Activated CD4-positive, alpha-beta T cell treated with anti-CD3 and anti-CD28 coated beads, Interleukin-2, amount 50 U/mL, for 16 hours (primary cell): ENCODE measurements at regions not wholly inside any gene's neighbourhood (a gene's known extent, or its start where the extent isn't known, plus 50 kb on each side); places are given as distances from the start of the nearest gene placed in this dataset.
"Not testable (repeated sequence)": the region's sequence is repeated elsewhere in the genome, so short reads cannot be mapped to it uniquely, and the experiment has no call there.

Experiments used
- DNase-seq: peaks from one replicate; pipeline ENCODE4 v3.0.0-alpha.2; 2020

DNA sequence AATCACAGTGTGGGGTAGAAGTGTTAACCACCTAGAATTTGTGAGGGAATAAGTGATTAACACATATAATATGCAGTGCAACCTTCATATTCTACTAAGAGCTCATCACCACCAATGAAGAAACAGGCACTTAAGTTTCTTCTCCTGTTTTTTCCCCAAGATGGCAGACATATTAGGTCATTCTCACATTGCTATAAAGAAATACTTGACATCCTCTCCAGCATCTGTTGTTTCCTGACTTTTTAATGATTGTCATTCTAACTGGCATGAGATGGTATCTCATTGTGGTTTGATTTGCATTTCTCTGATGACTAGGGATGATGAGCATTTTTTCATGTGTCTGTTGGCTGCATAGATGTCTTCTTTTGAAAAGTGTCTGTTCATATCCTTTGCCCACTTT is 301.5 kb upstream of the CLEC14A start:
- DNase-seq, result not testable (repeated sequence)

DNA sequence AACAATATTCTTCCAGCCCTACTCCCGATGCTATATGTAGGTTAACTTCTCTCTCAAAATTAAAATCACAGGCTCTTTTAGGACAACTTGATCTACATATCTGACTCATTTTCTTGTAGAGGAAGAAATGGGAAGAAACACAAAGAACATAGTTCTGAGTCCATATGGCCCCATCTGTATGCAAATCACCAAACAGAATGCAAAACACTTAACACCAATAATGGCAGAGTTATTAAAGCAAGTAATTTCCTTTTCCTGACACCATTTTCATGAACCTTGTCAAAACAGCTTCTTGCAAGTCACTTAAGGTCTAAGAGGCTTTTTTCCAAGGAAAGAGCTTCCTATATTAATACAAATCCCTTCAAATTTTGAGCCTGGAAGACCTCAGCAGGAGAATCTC is 300.4 kb upstream of the CLEC14A start:
- DNase-seq, result no peak

GRCh38 chr14:38554026-38554425 is 298.1 kb upstream of the CLEC14A start:
- no peak for DNase-seq

- DNase-seq, result no peak
Observed at GRCh38 chr14:38553586-38553985, 297.7 kb upstream of the CLEC14A start.

GRCh38 chr14:38549564-38549963 is 293.7 kb upstream of the CLEC14A start:
- DNase-seq, result no peak

DNA sequence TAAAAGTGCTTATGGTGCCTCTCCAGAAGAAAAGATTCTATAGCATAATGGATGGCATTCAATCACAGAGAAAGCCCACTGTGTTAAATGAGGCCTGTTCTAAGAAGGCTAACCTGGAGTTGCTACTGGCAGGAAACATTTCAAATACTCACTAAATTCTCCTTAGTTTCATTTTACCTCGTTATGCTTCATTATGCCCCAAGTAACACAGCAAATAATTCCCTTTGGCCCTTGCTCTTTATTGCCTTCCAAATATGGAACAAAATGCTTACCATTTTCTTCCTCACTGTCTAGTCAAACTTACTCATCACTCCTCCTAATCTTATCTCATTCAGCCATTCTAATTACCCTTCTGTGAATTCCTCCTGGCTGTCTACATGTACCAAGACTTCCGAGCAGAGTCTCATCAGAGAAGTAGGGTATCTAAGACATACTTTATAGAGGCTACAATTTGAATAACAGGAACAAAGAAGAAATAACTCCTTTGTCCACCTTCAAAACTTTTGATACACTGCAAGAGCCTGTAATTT is 292.1 kb upstream of the CLEC14A start:
- no peak for DNase-seq

DNA sequence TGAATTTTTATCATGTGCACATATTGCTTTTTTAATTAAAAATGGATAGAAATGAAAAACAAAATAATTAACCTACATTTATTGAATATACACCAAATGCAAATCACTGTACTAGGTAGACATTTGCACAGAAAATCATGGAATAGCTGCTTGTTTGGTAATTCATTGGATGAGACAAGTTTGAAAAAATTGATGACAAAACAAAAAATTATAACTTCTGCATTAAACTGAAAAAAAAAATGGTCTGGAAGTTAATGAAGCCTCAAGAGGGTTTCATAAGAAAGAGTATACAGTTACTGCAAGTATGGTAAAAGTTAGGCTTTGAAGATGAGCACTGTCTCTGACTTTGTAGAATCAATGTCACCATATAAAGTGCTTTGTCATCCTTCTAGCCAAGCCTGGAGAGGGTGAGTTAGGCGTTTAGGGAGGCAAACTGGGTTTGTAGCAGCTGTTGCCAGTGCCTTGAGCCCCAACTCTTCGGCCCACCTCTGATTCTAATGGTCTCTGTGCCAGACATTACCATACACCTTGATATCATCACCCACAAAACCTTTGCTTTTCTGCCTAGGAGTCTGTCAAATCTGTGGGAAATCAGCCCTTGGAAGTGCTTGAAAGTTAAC is 291.1 kb upstream of the CLEC14A start:
- no peak for DNase-seq

DNA sequence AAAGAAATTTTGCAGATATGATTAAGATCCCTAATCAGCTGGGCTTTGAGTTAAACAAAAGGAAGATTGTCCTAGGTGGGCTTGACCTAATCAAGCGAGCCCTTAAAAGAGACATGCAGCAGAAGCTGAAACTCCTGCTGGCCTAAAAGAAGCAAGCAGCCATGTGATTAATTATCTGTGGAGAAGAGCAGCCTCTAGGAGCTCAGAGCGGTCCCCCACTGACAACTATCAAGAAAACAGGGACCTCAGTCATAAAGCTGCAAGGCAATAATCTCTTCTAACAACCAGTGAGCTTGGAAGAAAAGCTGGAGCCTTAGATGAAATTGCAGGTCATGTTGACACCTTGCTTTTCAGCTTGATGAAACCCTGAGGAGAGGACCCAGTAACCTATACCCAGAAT is 288.9 kb upstream of the CLEC14A start:
- DNase-seq, result no peak

GRCh38 chr14:38543851-38544250 is 288.0 kb upstream of the CLEC14A start:
- not testable (repeated sequence) for DNase-seq

- DNase-seq, result not testable (repeated sequence)
Observed at GRCh38 chr14:38538053-38538452, 282.2 kb upstream of the CLEC14A start.

DNA sequence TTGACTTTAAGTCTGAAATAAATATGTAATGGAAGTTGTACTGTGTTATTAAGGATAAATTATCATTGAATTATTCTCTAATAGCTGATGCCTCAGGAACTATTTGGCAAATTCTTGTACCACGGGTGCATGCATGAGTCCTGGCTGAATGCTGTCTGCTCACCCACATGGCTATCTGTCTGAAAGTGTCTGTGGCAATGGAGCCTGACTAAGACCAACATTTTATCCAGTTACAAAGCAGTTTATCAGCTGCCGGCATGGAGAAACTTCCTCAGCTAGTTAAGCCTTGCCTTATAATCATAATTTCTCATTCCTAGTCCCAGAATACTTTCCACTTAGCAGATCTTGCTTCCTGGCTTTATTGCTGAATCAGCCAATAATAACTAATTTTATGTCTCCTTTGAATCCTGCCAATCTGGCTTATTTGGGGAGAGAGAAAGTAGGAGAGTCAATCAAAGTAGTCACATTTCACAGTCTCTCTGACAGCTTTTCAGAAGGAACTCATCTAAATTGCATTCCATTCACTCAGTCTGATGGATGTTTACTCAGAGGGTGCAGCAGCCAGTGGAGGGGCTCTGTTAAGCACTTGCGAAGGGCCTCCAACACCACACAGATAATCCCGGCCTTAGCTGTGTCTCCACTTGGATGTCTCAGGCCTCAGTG is 280.6 kb upstream of the CLEC14A start:
- DNase-seq, result no peak

DNA sequence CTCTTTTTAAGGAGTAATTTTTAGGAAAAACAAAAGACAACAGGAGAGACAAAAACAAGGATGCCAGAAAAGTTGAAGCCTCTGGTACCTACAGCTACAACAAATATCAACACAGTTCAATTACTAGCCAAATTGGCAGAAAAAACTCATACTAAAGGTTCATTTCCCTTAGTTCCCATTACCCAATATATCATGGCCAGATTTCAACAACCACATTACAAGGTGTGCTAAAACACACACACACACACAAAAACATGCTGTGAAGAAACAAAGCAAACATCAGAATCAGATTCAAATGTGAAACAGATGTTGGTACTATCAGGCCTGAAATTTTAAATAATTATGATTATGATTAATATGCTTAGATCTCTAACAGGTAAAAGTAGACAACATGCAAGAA is 272.7 kb upstream of the CLEC14A start:
- DNase-seq, result no peak

- no peak for DNase-seq
Observed at GRCh38 chr14:38527502-38527878, 271.6 kb upstream of the CLEC14A start.

- DNase-seq, result no peak
Observed at GRCh38 chr14:38526826-38527501, 271.1 kb upstream of the CLEC14A start.

GRCh38 chr14:38524636-38525509 is 269.0 kb upstream of the CLEC14A start:
- DNase-seq, result no peak

- DNase-seq, result no peak
Observed at GRCh38 chr14:38522724-38523123, 266.8 kb upstream of the CLEC14A start.

DNA sequence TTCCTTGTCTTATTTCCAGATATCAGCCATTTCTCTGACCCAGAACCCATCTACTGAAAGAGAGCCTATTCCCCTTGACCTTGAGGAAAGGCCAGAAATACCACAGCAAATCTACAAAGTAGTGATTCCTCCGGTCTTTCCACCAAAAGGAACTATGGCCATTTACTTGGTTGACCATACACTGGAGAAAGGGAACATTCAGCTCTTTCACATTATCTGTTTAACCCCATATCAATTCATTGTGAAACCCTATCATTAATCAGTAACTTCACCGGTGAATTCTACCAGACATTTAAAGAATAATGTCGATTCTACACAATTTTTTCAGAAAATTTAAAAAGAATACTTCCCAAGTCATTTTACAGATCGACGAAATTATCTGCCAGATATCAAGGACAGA is 265.7 kb upstream of the CLEC14A start:
- DNase-seq, result no peak

DNA sequence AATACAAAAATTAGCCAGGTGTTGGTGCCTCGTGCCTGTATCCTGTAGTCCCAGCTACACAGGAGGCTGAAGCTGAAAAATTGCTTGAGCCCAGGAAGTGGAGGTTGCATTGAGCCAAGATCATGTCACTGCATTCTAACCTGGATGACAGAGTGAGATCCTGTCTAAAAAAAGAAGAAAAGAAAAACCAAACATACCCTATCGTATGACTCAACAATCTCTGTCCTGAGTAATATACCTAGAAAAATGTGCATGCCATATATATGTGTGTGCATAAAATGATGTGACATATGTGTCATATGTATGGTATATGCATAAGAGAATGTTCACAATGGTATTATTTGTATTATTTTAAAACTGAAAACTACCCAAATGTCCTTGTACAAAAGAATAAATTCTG is 261.5 kb upstream of the CLEC14A start:
- DNase-seq, result no peak

DNA sequence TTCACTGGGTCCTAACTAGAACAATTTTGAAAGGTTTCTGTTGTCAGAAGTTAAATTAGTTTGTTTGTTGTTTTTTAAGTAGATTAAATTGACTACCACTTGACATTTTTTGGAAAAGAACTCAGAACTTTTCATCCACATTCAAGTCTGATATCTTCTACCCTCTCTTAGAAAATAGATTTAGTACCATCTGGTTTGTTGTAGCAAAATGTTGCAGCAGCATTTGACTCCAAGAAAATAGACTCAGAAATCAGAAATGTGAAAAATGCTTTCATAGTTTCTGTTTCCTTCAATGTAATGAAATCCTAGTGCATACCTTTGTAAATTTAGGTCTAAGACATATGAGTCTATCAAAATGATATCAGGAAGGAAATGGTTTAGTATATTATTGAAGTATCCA is 256.3 kb upstream of the CLEC14A start:
- DNase-seq, result no peak

- no peak for DNase-seq
Observed at GRCh38 chr14:38507299-38507698, 251.4 kb upstream of the CLEC14A start.

DNA sequence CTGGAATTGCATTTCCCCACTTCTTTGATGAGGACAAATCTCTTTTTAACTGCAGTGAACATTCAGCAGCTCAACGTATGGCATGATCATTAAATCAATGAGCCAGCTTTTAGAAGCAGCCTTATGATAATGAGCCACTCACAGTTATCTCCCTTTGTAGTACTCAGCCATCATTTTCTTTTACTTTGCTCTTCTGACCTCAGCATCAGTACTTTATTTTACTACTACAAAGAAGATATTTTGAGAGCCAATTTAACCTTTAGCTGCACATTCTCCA is 250.0 kb upstream of the CLEC14A start:
- DNase-seq, result no peak

DNA sequence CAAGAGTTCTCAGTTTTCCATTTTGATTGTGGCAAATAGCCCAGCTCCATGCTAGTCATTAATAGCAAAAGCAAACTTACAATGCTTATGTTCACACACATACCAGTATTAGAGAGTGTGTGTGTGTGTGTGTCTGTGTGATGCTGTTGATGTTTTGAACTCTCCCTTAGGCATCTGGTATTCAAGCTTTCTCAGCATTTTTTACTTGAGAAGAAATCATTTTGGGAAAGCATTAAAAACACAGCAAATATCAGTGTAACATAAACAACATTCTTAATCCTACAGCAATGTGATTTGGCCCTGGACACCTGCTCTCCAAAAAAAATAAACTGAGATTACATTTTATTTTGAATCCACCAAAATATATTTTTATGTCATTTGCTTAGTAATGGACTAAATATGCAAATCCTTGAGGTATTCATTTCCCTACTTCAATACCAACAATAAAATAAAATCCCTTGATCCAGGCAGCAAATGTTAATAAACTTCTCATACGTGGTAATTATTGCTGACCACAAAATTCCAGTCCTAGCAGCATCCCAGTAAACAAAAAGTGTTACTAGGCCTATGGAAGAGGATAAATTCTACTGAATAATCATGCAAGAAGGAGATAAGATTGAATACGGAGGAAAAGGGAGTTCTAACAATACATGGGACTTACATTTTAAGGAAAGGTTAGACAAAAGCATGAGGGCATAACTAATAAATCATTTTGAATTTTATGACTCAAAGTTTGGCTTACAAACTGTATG is 249.5 kb upstream of the CLEC14A start:
- DNase-seq, result no peak

- DNase-seq, result no peak
Observed at GRCh38 chr14:38504175-38504574, 248.3 kb upstream of the CLEC14A start.
